Endodermal cell (in vitro differentiated cells): ENCODE measurements at regions not wholly inside any gene's neighbourhood (a gene's known extent, or its start where the extent isn't known, plus 50 kb on each side); places are given as distances from the start of the nearest gene placed in this dataset.

Source experiments
- DNase-seq: peaks from one replicate; pipeline ENCODE4 v3.0.0-alpha.2; 2017
- H3K27ac ChIP-seq: 2 replicates; pipeline ENCODE4 v1.5.1; 2013; ENCODE audit warnings: mild to moderate bottlenecking, low read depth, low read length, moderate library complexity
- H3K27me3 ChIP-seq: 2 replicates; pipeline ENCODE4 v1.6.1; 2013; ENCODE audit warnings: mild to moderate bottlenecking, low read length, moderate library complexity; ENCODE audit not compliant: insufficient read depth, control insufficient read depth, poor library complexity, severe bottlenecking
- H3K36me3 ChIP-seq: 2 replicates; pipeline ENCODE4 v1.7.0; 2013; ENCODE audit warnings: mild to moderate bottlenecking, low read length, moderate library complexity; ENCODE audit not compliant: control insufficient read depth, insufficient read depth
- H3K4me1 ChIP-seq: one replicate; pipeline ENCODE4 v1.7.0; 2013; ENCODE audit warnings: low read length; ENCODE audit not compliant: control insufficient read depth, insufficient read depth
- H3K4me3 ChIP-seq: 2 replicates; pipeline ENCODE4 v1.5.1; 2013; ENCODE audit warnings: mild to moderate bottlenecking, low read length, moderate library complexity
- H3K9ac ChIP-seq: 2 replicates; pipeline ENCODE4 v1.6.1; 2013; ENCODE audit warnings: mild to moderate bottlenecking, low read length, moderate library complexity; ENCODE audit not compliant: poor library complexity, severe bottlenecking; ENCODE audit errors: extremely low read depth
- H3K9me3 ChIP-seq: 2 replicates; pipeline ENCODE4 v1.6.1; 2013; ENCODE audit warnings: mild to moderate bottlenecking, low read length, moderate library complexity; ENCODE audit not compliant: control insufficient read depth
- H3K27ac Mint-ChIP-seq: 2 replicates; pipeline ENCODE4 v1.8.0; 2020; ENCODE audit warnings: mixed read lengths
- H3K27me3 Mint-ChIP-seq: 2 replicates; pipeline ENCODE4 v1.8.0; 2021; ENCODE audit warnings: mild to moderate bottlenecking, mixed read lengths; ENCODE audit not compliant: insufficient read depth
- H3K36me3 Mint-ChIP-seq: 2 replicates; pipeline ENCODE4 v1.8.0; 2020; ENCODE audit warnings: low read depth, mixed read lengths
- H3K4me1 Mint-ChIP-seq: 2 replicates; pipeline ENCODE4 v1.8.0; 2020; ENCODE audit warnings: mixed read lengths
- H3K4me3 Mint-ChIP-seq: 2 replicates; pipeline ENCODE4 v1.8.0; 2020; ENCODE audit warnings: mild to moderate bottlenecking, moderate library complexity, mixed read lengths
- H3K9me3 Mint-ChIP-seq: 2 replicates; pipeline ENCODE4 v1.8.0; 2020; ENCODE audit warnings: mild to moderate bottlenecking, mixed read lengths
- WGBS, 2 experiments: methylation state at CpG; one replicate each; pipeline versions ENCODE4 v1.1.5 to v1.1.7; 2013; ENCODE audit warnings: missing lambda C conversion rate in 2 of 2, mixed read lengths in 1 of 2; ENCODE audit not compliant: insufficient coverage in 1 of 2, insufficient read length in 1 of 2; 5-methylcytosine and 5-hydroxymethylcytosine counted together
- TF ChIP-seq, protein P1 (sequence below): fragments of 200-600 bp; sonication (generic); conservative IDR thresholded peaks from 2 replicates; pipeline ENCODE4 v1.5.0; 2021; ENCODE audit warnings: antibody characterized with exemption, mild to moderate bottlenecking

DNA sequence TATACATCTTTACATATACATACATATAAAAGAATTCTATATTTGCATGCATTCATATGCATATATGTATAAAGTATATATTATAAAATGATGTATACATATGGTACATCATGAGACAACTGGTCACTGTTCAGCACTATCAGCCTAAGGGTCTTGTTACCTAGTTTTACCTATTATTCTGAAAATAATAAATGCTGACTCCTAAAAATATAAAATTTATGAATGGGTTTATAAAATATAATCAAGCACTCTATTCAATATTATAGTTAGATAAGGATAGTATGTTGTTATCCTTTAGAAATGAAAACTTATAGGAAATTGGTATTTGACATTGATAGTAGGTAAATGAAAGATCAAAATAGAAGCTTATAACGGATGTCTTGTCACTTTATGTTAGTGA, 324.2 kb downstream of the GBA3 start:
- H3K27ac Mint-ChIP-seq = no peak overlapping the region
- no peak overlapping the region for H3K4me3 Mint-ChIP-seq
- no peak for DNase-seq
- no peak overlapping the region for H3K4me3 ChIP-seq
- no peak overlapping the region for H3K9ac ChIP-seq
- no peaks in the 10 kb centered on the region for H3K9me3 Mint-ChIP-seq
- no peak overlapping the region for H3K27ac ChIP-seq
- no peaks in the 10 kb centered on the region for H3K36me3 ChIP-seq
- no peaks in the 10 kb centered on the region for H3K4me1 ChIP-seq
- H3K27me3 ChIP-seq = no peaks in the 10 kb centered on the region
- H3K9me3 ChIP-seq = no peaks in the 10 kb centered on the region
- H3K27me3 Mint-ChIP-seq = no peaks in the 10 kb centered on the region
- TF ChIP-seq, protein P1, sequence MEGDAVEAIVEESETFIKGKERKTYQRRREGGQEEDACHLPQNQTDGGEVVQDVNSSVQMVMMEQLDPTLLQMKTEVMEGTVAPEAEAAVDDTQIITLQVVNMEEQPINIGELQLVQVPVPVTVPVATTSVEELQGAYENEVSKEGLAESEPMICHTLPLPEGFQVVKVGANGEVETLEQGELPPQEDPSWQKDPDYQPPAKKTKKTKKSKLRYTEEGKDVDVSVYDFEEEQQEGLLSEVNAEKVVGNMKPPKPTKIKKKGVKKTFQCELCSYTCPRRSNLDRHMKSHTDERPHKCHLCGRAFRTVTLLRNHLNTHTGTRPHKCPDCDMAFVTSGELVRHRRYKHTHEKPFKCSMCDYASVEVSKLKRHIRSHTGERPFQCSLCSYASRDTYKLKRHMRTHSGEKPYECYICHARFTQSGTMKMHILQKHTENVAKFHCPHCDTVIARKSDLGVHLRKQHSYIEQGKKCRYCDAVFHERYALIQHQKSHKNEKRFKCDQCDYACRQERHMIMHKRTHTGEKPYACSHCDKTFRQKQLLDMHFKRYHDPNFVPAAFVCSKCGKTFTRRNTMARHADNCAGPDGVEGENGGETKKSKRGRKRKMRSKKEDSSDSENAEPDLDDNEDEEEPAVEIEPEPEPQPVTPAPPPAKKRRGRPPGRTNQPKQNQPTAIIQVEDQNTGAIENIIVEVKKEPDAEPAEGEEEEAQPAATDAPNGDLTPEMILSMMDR = no peak
- no peaks in the 10 kb centered on the region for H3K4me1 Mint-ChIP-seq
- 100% methylated on average over 1 of the region's 1 CpG; no CpG with 5 or more reads in 1 of the 2 experiments for WGBS, 2 experiments
- no peaks in the 10 kb centered on the region for H3K36me3 Mint-ChIP-seq

DNA sequence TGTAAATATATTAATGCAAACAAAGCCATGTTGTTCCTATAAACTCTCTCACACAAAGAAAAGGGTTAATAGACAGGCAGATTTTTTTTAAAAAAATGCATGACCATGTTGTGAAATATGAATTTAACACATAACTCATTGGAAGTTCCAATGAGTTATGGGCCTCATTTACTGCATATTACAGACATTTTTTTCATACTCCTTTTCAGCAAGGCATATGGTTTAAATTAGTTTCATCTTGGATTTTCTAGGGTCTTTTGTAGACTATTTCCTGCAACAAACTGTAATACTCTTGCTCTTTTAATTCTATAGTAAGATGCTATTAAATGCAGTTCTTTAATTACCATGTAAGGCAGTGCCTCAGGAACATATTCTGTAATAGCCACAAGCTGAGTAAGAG, 323.1 kb downstream of the GBA3 start:
- TF ChIP-seq, protein P1 = no peak
- H3K36me3 Mint-ChIP-seq = no peaks in the 10 kb centered on the region
- no peak overlapping the region for H3K27ac ChIP-seq
- H3K9me3 ChIP-seq = no peaks in the 10 kb centered on the region
- H3K27me3 ChIP-seq = no peaks in the 10 kb centered on the region
- no peaks in the 10 kb centered on the region for H3K4me1 ChIP-seq
- H3K4me3 ChIP-seq = no peak overlapping the region
- no peaks in the 10 kb centered on the region for H3K4me1 Mint-ChIP-seq
- no peak for DNase-seq
- H3K27me3 Mint-ChIP-seq = no peaks in the 10 kb centered on the region
- H3K9me3 Mint-ChIP-seq = no peaks in the 10 kb centered on the region
- H3K27ac Mint-ChIP-seq = no peak overlapping the region
- H3K4me3 Mint-ChIP-seq = no peak overlapping the region
- H3K9ac ChIP-seq = no peak overlapping the region
- H3K36me3 ChIP-seq = no peaks in the 10 kb centered on the region

DNA sequence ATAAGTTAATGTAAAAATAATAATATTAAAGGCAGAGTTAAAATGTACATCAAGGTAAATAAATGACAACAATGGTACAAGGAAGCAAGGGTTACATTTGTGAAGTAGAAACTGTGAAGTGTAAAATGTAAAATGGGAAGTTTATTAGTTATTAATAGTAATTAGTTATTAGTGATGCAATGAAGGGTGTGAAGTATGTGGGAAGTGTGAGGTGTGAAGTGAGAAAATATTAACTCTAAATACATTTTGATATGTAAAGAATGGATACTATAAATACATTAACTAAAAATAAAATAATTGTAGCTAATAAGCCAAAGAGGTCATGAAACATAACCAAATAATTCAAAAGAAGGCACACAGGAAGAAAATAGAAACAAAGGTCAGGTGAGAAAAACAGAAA, 316.4 kb downstream of the GBA3 start:
- TF ChIP-seq, protein P1 = no peak
- Histone ChIP-seq H3K4me3 (no peak overlapping the region), H3K36me3 (no peaks in the 10 kb centered on the region), H3K27ac (no peak overlapping the region), H3K27me3 (no peaks in the 10 kb centered on the region), H3K9ac (no peak overlapping the region), H3K4me1 (no peaks in the 10 kb centered on the region), H3K9me3 (no peaks in the 10 kb centered on the region)
- Mint-ChIP-seq H3K4me3 (no peak overlapping the region), H3K27ac (no peak overlapping the region), H3K27me3 (no peaks in the 10 kb centered on the region), H3K36me3 (no peaks in the 10 kb centered on the region), H3K4me1 (no peaks in the 10 kb centered on the region), H3K9me3 (no peaks in the 10 kb centered on the region)
- DNase-seq = no peak
